Body of pancreas (tissue), 4 donors: ENCODE measurements at regions not wholly inside any gene's neighbourhood (a gene's known extent, or its start where the extent isn't known, plus 50 kb on each side); places are given as distances from the start of the nearest gene placed in this dataset.

Source experiments
- POLR2A ChIP-seq, 3 donors: fragments of 450-650 bp; IDR thresholded peaks; one replicate each; pipeline ENCODE4 v1.6.1; 2016; ENCODE audit warnings: antibody characterized with exemption in 3 of 3, mild to moderate bottlenecking in 2 of 3
- TF ChIP-seq, protein P1 (sequence below), 7 experiments: fragments of 450-650 bp in 4 of 7; fragments of 200-600 bp in 3 of 7; sonication (generic) in 3 of 7; IDR thresholded peaks; one replicate each; pipeline ENCODE4 v1.5.1; 2016 to 2019; ENCODE audit warnings: antibody characterized with exemption in 7 of 7

GRCh38 chr6:81636930-81637568 is 115.4 kb downstream of the TENT5A start:
- TF ChIP-seq, protein P1, sequence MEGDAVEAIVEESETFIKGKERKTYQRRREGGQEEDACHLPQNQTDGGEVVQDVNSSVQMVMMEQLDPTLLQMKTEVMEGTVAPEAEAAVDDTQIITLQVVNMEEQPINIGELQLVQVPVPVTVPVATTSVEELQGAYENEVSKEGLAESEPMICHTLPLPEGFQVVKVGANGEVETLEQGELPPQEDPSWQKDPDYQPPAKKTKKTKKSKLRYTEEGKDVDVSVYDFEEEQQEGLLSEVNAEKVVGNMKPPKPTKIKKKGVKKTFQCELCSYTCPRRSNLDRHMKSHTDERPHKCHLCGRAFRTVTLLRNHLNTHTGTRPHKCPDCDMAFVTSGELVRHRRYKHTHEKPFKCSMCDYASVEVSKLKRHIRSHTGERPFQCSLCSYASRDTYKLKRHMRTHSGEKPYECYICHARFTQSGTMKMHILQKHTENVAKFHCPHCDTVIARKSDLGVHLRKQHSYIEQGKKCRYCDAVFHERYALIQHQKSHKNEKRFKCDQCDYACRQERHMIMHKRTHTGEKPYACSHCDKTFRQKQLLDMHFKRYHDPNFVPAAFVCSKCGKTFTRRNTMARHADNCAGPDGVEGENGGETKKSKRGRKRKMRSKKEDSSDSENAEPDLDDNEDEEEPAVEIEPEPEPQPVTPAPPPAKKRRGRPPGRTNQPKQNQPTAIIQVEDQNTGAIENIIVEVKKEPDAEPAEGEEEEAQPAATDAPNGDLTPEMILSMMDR (IDR thresholded peaks at IDR 0.05), result no peak
- TF ChIP-seq POLR2A (IDR thresholded peaks at IDR 0.05), result no peak
